ENCODE measurements at regions not wholly inside any gene's neighbourhood (a gene's known extent, or its start where the extent isn't known, plus 50 kb on each side); places are given as distances from the start of the nearest gene placed in this dataset.
"Not testable (repeated sequence)": the region's sequence is repeated elsewhere in the genome, so short reads cannot be mapped to it uniquely, and the experiment has no call there.

DNA sequence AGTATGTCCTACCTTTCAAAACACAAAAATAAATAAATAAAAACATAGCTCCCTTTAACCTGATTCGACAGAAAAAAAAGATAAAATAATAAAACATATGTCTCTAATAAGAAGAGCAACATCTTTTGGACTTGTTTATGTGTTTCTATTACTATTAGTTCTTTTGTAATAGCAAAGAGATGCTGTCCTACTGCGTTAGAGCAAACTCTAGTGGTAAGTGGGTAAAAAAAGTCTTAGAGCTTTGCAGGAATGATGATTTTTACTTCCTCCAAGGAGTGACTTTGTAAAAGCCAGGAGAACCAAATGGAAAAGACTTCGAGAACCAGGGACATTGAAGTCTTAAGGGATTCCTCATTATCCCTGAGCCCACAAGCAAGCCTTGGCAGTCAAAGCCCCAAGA lies 450.1 kb downstream of the METTL4 start:
- H3K36me3 Mint-ChIP-seq = no peaks in the 10 kb centered on the region
- H3K27ac Mint-ChIP-seq = peak overlapping the region in 1 of 3 donors; percentile 47
- no peak overlapping the region for H3K4me3 Mint-ChIP-seq
- H3K4me1 Mint-ChIP-seq = no peaks in the 10 kb centered on the region
- no peaks in the 10 kb centered on the region for H3K9me3 Mint-ChIP-seq
- no peaks in the 10 kb centered on the region for H3K27me3 Mint-ChIP-seq

DNA sequence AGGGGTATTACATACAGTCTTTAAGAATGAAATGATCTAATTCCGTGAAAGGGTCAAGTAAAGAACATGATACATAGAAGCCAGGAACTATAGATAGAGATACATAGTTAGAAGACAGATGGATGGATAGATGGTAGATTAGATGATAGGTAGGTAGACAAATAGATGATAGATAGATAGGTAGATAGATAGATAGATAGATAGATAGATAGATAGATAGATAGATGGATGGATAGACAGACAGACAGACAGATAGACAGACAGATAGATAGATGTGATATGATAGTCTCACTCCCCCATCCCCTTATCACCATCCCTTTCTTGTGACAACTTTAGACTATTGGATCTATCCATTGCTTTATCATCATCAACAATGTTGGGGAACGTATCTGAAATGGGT lies 448.2 kb downstream of the METTL4 start:
- no peaks in the 10 kb centered on the region for H3K4me1 Mint-ChIP-seq
- no peaks in the 10 kb centered on the region for H3K9me3 Mint-ChIP-seq
- H3K4me3 Mint-ChIP-seq = no peak overlapping the region
- no peaks in the 10 kb centered on the region for H3K27me3 Mint-ChIP-seq
- H3K36me3 Mint-ChIP-seq = no peaks in the 10 kb centered on the region
- no peak overlapping the region for H3K27ac Mint-ChIP-seq

GRCh38 chr18:2134364-2134763 lies 436.9 kb downstream of the METTL4 start:
- no peaks in the 10 kb centered on the region for H3K4me1 Mint-ChIP-seq
- no peak overlapping the region for H3K27ac Mint-ChIP-seq
- H3K27me3 Mint-ChIP-seq = peaks cover 2% of the 10 kb centered on the region
- peaks cover 2% of the 10 kb centered on the region for H3K36me3 Mint-ChIP-seq
- H3K9me3 Mint-ChIP-seq = no peaks in the 10 kb centered on the region
- no peak overlapping the region for H3K4me3 Mint-ChIP-seq

GRCh38 chr18:2135309-2135708 lies 436.0 kb downstream of the METTL4 start:
- no peaks in the 10 kb centered on the region for H3K9me3 Mint-ChIP-seq
- H3K4me3 Mint-ChIP-seq = no peak overlapping the region
- no peak overlapping the region for H3K27ac Mint-ChIP-seq
- H3K4me1 Mint-ChIP-seq = no peaks in the 10 kb centered on the region
- peaks cover 2% of the 10 kb centered on the region for H3K27me3 Mint-ChIP-seq
- peaks cover 2% of the 10 kb centered on the region for H3K36me3 Mint-ChIP-seq

DNA sequence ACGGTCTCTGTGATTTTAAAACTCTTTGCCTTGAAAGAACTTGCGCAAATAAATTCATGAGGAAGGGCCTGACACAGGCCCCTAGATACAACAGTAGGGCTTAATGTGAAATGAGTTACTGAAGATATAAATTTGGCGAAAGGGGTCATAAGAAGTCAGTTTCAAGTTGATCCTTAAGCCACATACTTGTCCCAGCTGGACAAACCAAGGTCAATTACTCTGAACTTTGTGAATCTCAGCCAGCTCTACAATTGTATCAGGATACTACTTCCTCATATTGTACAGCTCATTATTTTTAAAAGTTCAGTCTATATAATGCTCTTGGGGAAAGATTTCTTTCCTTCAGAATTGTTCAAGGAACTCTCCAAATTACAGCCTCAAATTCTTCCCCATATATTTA lies 432.8 kb downstream of the METTL4 start:
- H3K27ac Mint-ChIP-seq = no peak overlapping the region
- peaks cover 2% of the 10 kb centered on the region for H3K27me3 Mint-ChIP-seq

GRCh38 chr18:2139691-2140090 lies 431.6 kb downstream of the METTL4 start:
- Mint-ChIP-seq H3K36me3 (peaks cover 2% of the 10 kb centered on the region), H3K4me1 (no peaks in the 10 kb centered on the region), H3K9me3 (no peaks in the 10 kb centered on the region), H3K27ac (no peak overlapping the region), H3K4me3 (no peak overlapping the region), H3K27me3 (peaks cover 2% of the 10 kb centered on the region)

More for the DNA sequence above, 432.8 kb downstream of the METTL4 start:
- Mint-ChIP-seq H3K9me3 (no peaks in the 10 kb centered on the region), H3K4me3 (no peak overlapping the region), H3K4me1 (no peaks in the 10 kb centered on the region), H3K36me3 (peaks cover 2% of the 10 kb centered on the region)

GRCh38 chr18:2143636-2144035 lies 427.7 kb downstream of the METTL4 start:
- Mint-ChIP-seq H3K27me3 (no peaks in the 10 kb centered on the region), H3K4me3 (no peak overlapping the region), H3K36me3 (no peaks in the 10 kb centered on the region), H3K9me3 (no peaks in the 10 kb centered on the region), H3K4me1 (no peaks in the 10 kb centered on the region), H3K27ac (no peak overlapping the region)

DNA sequence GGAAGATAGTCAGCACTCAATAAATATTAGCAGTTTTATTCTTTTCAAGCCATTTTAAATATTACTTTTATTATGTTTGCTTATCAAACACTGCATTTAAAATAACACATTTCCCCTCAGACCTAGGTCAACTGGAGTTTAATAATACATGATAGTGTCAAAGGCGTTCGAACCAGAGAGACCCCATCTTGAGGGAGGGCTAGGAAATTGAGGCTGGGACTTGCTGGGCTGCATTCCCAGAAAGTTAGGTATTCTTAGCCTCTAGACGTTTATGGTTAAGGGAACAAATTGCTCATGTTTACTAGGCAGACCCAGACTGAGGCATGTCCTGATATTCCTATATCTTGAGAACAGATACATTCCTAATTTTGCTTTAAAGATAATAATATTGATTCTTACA lies 426.5 kb downstream of the METTL4 start:
- Mint-ChIP-seq H3K27me3 (no peaks in the 10 kb centered on the region), H3K36me3 (no peaks in the 10 kb centered on the region), H3K27ac (no peak overlapping the region), H3K4me1 (no peaks in the 10 kb centered on the region), H3K4me3 (no peak overlapping the region), H3K9me3 (no peaks in the 10 kb centered on the region)

- no peaks in the 10 kb centered on the region for H3K36me3 Mint-ChIP-seq
- H3K4me1 Mint-ChIP-seq = no peaks in the 10 kb centered on the region
- H3K27me3 Mint-ChIP-seq = no peaks in the 10 kb centered on the region
- H3K4me3 Mint-ChIP-seq = no peak overlapping the region
- no peak overlapping the region for H3K27ac Mint-ChIP-seq
- no peaks in the 10 kb centered on the region for H3K9me3 Mint-ChIP-seq
Measured at GRCh38 chr18:2146092-2146491, 425.2 kb downstream of the METTL4 start.

DNA sequence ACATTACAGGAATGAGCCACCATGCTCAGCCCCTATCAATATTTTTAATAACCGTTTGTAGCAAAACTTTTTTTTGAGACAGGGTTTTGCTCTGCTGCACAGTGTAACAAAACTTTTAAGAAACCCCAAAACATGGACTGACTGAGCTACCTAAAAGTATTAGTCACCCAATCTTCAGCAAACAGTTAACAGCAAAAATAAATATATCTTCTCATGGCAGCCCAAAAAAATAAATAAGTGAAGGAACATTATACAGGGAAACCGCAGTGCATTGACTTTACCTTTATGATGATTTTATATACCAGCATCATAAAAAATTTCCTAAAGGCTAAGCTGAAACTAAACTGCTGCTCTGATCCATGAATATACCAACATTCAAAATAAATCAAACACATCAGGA lies 424.6 kb downstream of the METTL4 start:
- H3K9me3 Mint-ChIP-seq = no peaks in the 10 kb centered on the region
- no peaks in the 10 kb centered on the region for H3K36me3 Mint-ChIP-seq
- H3K27ac Mint-ChIP-seq = no peak overlapping the region
- H3K4me1 Mint-ChIP-seq = no peaks in the 10 kb centered on the region
- H3K27me3 Mint-ChIP-seq = no peaks in the 10 kb centered on the region
- no peak overlapping the region for H3K4me3 Mint-ChIP-seq

- no peaks in the 10 kb centered on the region for H3K27me3 Mint-ChIP-seq
- H3K4me3 Mint-ChIP-seq = no peak overlapping the region
- H3K9me3 Mint-ChIP-seq = no peaks in the 10 kb centered on the region
- H3K36me3 Mint-ChIP-seq = no peaks in the 10 kb centered on the region
- no peaks in the 10 kb centered on the region for H3K4me1 Mint-ChIP-seq
- no peak overlapping the region for H3K27ac Mint-ChIP-seq
Measured at GRCh38 chr18:2147476-2148230, 423.7 kb downstream of the METTL4 start.

GRCh38 chr18:2148823-2149222 lies 422.5 kb downstream of the METTL4 start:
- Mint-ChIP-seq H3K4me3 (no peak overlapping the region), H3K27me3 (no peaks in the 10 kb centered on the region), H3K9me3 (no peaks in the 10 kb centered on the region), H3K36me3 (no peaks in the 10 kb centered on the region), H3K4me1 (no peaks in the 10 kb centered on the region), H3K27ac (no peak overlapping the region)

GRCh38 chr18:2150566-2150965 lies 420.7 kb downstream of the METTL4 start:
- H3K4me1 Mint-ChIP-seq = no peaks in the 10 kb centered on the region
- no peaks in the 10 kb centered on the region for H3K27me3 Mint-ChIP-seq
- no peaks in the 10 kb centered on the region for H3K9me3 Mint-ChIP-seq
- H3K36me3 Mint-ChIP-seq = no peaks in the 10 kb centered on the region
- H3K4me3 Mint-ChIP-seq = no peak overlapping the region
- H3K27ac Mint-ChIP-seq = no peak overlapping the region

GRCh38 chr18:2154278-2154677 lies 417.0 kb downstream of the METTL4 start:
- no peaks in the 10 kb centered on the region for H3K9me3 Mint-ChIP-seq

GRCh38 chr18:2164644-2165550 lies 406.4 kb downstream of the METTL4 start:
- H3K27ac Mint-ChIP-seq = no peak overlapping the region
- no peak overlapping the region for H3K4me3 Mint-ChIP-seq
- H3K9me3 Mint-ChIP-seq = no peaks in the 10 kb centered on the region
- H3K36me3 Mint-ChIP-seq = no peaks in the 10 kb centered on the region
- no peaks in the 10 kb centered on the region for H3K4me1 Mint-ChIP-seq
- no peaks in the 10 kb centered on the region for H3K27me3 Mint-ChIP-seq

More at GRCh38 chr18:2154278-2154677, 417.0 kb downstream of the METTL4 start:
- H3K36me3 Mint-ChIP-seq = no peaks in the 10 kb centered on the region
- H3K27me3 Mint-ChIP-seq = no peaks in the 10 kb centered on the region
- H3K27ac Mint-ChIP-seq = no peak overlapping the region
- no peak overlapping the region for H3K4me3 Mint-ChIP-seq
- no peaks in the 10 kb centered on the region for H3K4me1 Mint-ChIP-seq

- H3K4me3 Mint-ChIP-seq, H3K27me3 Mint-ChIP-seq, H3K9me3 Mint-ChIP-seq, H3K27ac Mint-ChIP-seq, H3K4me1 Mint-ChIP-seq, H3K36me3 Mint-ChIP-seq: not testable (repeated sequence)
Measured at GRCh38 chr18:2166876-2167275, 404.4 kb downstream of the METTL4 start.
